GM23338 (cell line): ENCODE measurements at regions not wholly inside any gene's neighbourhood (a gene's known extent, or its start where the extent isn't known, plus 50 kb on each side); places are given as distances from the start of the nearest gene placed in this dataset.

Experiments used
- ATAC-seq: fragments of 200-7000 bp; cut with Tn5 transposase; 3 replicates; pipeline ENCODE4 v1.9.1; 2020
- DNase-seq: peaks from one replicate; pipeline ENCODE4 v3.0.0-alpha.2; 2015; ENCODE audit warnings: low spot score
- H2AFZ ChIP-seq: fragments of 200-600 bp; sonication (generic); 2 replicates; pipeline ENCODE4 v1.8.0; 2016; ENCODE audit warnings: antibody characterized with exemption, mild to moderate bottlenecking, moderate library complexity
- H3F3A ChIP-seq: fragments of 200-600 bp; sonication (generic); replicated peaks from 2 replicates; pipeline ENCODE4 v1.8.0; 2017; ENCODE audit warnings: antibody characterized with exemption, mixed run types, low read depth
- H3K27ac ChIP-seq: fragments of 200-600 bp; sonication (generic); 2 replicates; pipeline ENCODE4 v1.6.1; 2016; ENCODE audit warnings: low read depth
- H3K27me3 ChIP-seq: fragments of 200-600 bp; sonication (generic); 2 replicates; pipeline ENCODE4 v1.8.0; 2016; ENCODE audit warnings: mild to moderate bottlenecking, mixed run types, moderate library complexity; ENCODE audit not compliant: insufficient read depth
- H3K36me3 ChIP-seq: fragments of 200-600 bp; sonication (generic); 2 replicates; pipeline ENCODE4 v1.8.0; 2016; ENCODE audit warnings: mild to moderate bottlenecking; ENCODE audit not compliant: insufficient read depth
- H3K4me1 ChIP-seq: fragments of 200-600 bp; sonication (generic); 2 replicates; pipeline ENCODE4 v1.8.0; 2016; ENCODE audit warnings: mild to moderate bottlenecking, moderate library complexity; ENCODE audit not compliant: insufficient read depth
- H3K4me2 ChIP-seq: fragments of 200-600 bp; sonication (generic); 2 replicates; pipeline ENCODE4 v1.7.1; 2017; ENCODE audit warnings: mixed run types
- H3K4me3 ChIP-seq: fragments of 200-600 bp; sonication (generic); 2 replicates; pipeline ENCODE4 v1.6.1; 2016; ENCODE audit warnings: mixed run types
- H3K79me2 ChIP-seq: fragments of 200-600 bp; sonication (generic); replicated peaks from 2 replicates; pipeline ENCODE4 v1.8.0; 2017; ENCODE audit warnings: mild to moderate bottlenecking; ENCODE audit not compliant: insufficient read depth
- H3K9me2 ChIP-seq: fragments of 200-600 bp; sonication (generic); 2 replicates; pipeline ENCODE4 v1.8.0; 2017; ENCODE audit not compliant: insufficient read depth
- H4K20me1 ChIP-seq: fragments of 200-600 bp; sonication (generic); replicated peaks from 2 replicates; pipeline ENCODE4 v1.8.0; 2017; ENCODE audit warnings: mild to moderate bottlenecking; ENCODE audit not compliant: insufficient read depth
- H3K27ac Mint-ChIP-seq: 2 replicates; pipeline ENCODE4 v1.8.0; 2020; ENCODE audit warnings: inconsistent platforms, mild to moderate bottlenecking, moderate library complexity, mixed read lengths
- H3K27me3 Mint-ChIP-seq: 3 replicates; pipeline ENCODE4 v1.8.0; 2022; ENCODE audit warnings: low read depth, mild to moderate bottlenecking, moderate library complexity, mixed read lengths, inconsistent platforms; ENCODE audit not compliant: insufficient read depth, poor library complexity
- H3K36me3 Mint-ChIP-seq: 3 replicates; pipeline ENCODE4 v1.8.0; 2021; ENCODE audit warnings: low read depth, mild to moderate bottlenecking, inconsistent platforms, moderate library complexity, mixed read lengths
- H3K4me1 Mint-ChIP-seq: 3 replicates; pipeline ENCODE4 v1.8.0; 2020; ENCODE audit warnings: mild to moderate bottlenecking, inconsistent platforms, mixed read lengths
- H3K4me3 Mint-ChIP-seq: 3 replicates; pipeline ENCODE4 v1.8.0; 2021; ENCODE audit warnings: moderate library complexity, mild to moderate bottlenecking, inconsistent platforms, mixed read lengths
- H3K9me3 Mint-ChIP-seq: 3 replicates; pipeline ENCODE4 v1.8.0; 2020; ENCODE audit warnings: moderate library complexity, mild to moderate bottlenecking, inconsistent platforms, mixed read lengths
- CREB1 ChIP-seq: fragments of 250-450 bp; sonication (Bioruptor Pico); IDR thresholded peaks from 2 replicates; pipeline ENCODE4 v1.5.0; 2020; ENCODE audit warnings: low read depth, mild to moderate bottlenecking, moderate library complexity
- CTCF ChIP-seq, 2 experiments: fragments of 200-600 bp in 1 of 2; sonication (generic) in 1 of 2; conservative IDR thresholded peaks; 2 replicates each; pipeline versions ENCODE4 v1.5.1 to v1.6.1; 2016 to 2017; ENCODE audit warnings: antibody characterized with exemption in 2 of 2, low read depth in 2 of 2, mild to moderate bottlenecking in 2 of 2, moderate library complexity in 1 of 2
- ETS1 ChIP-seq: IDR thresholded peaks from 2 replicates; pipeline ENCODE4 v1.6.1; 2016; ENCODE audit warnings: antibody characterized with exemption
- EZH2phosphoT487 ChIP-seq: fragments of 200-600 bp; sonication (generic); IDR thresholded peaks from one replicate; pipeline ENCODE4 v1.8.1; 2018; ENCODE audit warnings: antibody characterized with exemption; ENCODE audit not compliant: unreplicated experiment
- REST ChIP-seq: IDR thresholded peaks from one replicate; pipeline ENCODE4 v1.6.1; 2018; ENCODE audit warnings: antibody characterized with exemption; ENCODE audit not compliant: unreplicated experiment
- ZNF114 ChIP-seq: fragments of 250-450 bp; sonication (Bioruptor Pico); IDR thresholded peaks from 2 replicates; pipeline ENCODE4 v1.5.0; 2020; ENCODE audit warnings: mild to moderate bottlenecking, moderate library complexity
- ZNF331 ChIP-seq: fragments of 250-450 bp; sonication (Bioruptor Pico); IDR thresholded peaks from 2 replicates; pipeline ENCODE4 v1.5.0; 2020; ENCODE audit warnings: low read depth, mild to moderate bottlenecking, moderate library complexity
- ZNF462 ChIP-seq: fragments of 250-450 bp; sonication (Bioruptor Pico); IDR thresholded peaks from 2 replicates; pipeline ENCODE4 v1.5.0; 2020; ENCODE audit warnings: mild to moderate bottlenecking, moderate library complexity

- no peak for TF ChIP-seq ZNF462 (CRISPR knock-in tag)
- TF ChIP-seq ZNF331 (CRISPR knock-in tag), result no peak
- no peak for TF ChIP-seq EZH2phosphoT487
- TF ChIP-seq ZNF114 (CRISPR knock-in tag), result no peak
Measured at GRCh38 chr2:33655626-33656320, 56.7 kb upstream of the FAM98A start (continued).

- peaks cover 46% of the 10 kb centered on the region for H3K36me3 Mint-ChIP-seq
- ATAC-seq, result no peak
- no peak for TF ChIP-seq ETS1
- no peak for TF ChIP-seq REST
- no peak for TF ChIP-seq CREB1 (CRISPR knock-in tag)
- no peak for TF ChIP-seq CTCF (conservative IDR thresholded peaks at IDR 0.05; ENCODE audit: low read depth in 2 of 2)
- no peak for TF ChIP-seq ZNF114 (CRISPR knock-in tag)
Measured at GRCh38 chr2:33652830-33653229, 53.7 kb upstream of the FAM98A start.

More at GRCh38 chr2:33652830-33653229, 53.7 kb upstream of the FAM98A start:
- H3K27me3 ChIP-seq, result no peaks in the 10 kb centered on the region
- H3K27ac ChIP-seq, result no peak overlapping the region
- H4K20me1 ChIP-seq, result no peaks in the 10 kb centered on the region
- H3K9me3 Mint-ChIP-seq, result peaks cover 37% of the 10 kb centered on the region
- H3K27me3 Mint-ChIP-seq, result peaks cover 4% of the 10 kb centered on the region
- H2AFZ ChIP-seq, result no peak overlapping the region
- H3K4me2 ChIP-seq, result no peak overlapping the region
- H3K27ac Mint-ChIP-seq, result no peak overlapping the region
- no peaks in the 10 kb centered on the region; the same call in 2 of the 3 replicates for H3K4me1 Mint-ChIP-seq
- no peaks in the 10 kb centered on the region for H3K4me1 ChIP-seq
- DNase-seq, result no peak
- no peak overlapping the region for H3K4me3 ChIP-seq
- peaks cover 7% of the 10 kb centered on the region for H3K36me3 ChIP-seq
- H3K9me2 ChIP-seq, result peaks cover 9% of the 10 kb centered on the region; the same call in 1 of the 2 replicates
- H3K4me3 Mint-ChIP-seq, result no peak overlapping the region
- H3F3A ChIP-seq, result no peaks in the 10 kb centered on the region
- no peaks in the 10 kb centered on the region for H3K79me2 ChIP-seq
